Progenitor cell of endocrine pancreas (in vitro differentiated cells): ENCODE measurements at regions not wholly inside any gene's neighbourhood (a gene's known extent, or its start where the extent isn't known, plus 50 kb on each side); places are given as distances from the start of the nearest gene placed in this dataset.
A peak's percentile ranks its signal among the peaks of the same experiment; 100 is the strongest.

Source experiments
- DNase-seq: peaks from one replicate; pipeline ENCODE4 v3.0.0; 2021; ENCODE audit warnings: low spot score; ENCODE audit not compliant: unreplicated experiment
- H3K27ac Mint-ChIP-seq: 2 replicates; pipeline ENCODE4 v1.8.0; 2021; ENCODE audit warnings: mild to moderate bottlenecking, moderate library complexity, mixed read lengths
- H3K27me3 Mint-ChIP-seq: 2 replicates; pipeline ENCODE4 v1.8.0; 2021; ENCODE audit warnings: mixed read lengths
- H3K36me3 Mint-ChIP-seq: 2 replicates; pipeline ENCODE4 v1.8.0; 2022; ENCODE audit warnings: mixed read lengths; ENCODE audit not compliant: insufficient read depth
- H3K4me1 Mint-ChIP-seq: 2 replicates; pipeline ENCODE4 v1.8.0; 2021; ENCODE audit warnings: low read depth, mixed read lengths
- H3K4me3 Mint-ChIP-seq: 2 replicates; pipeline ENCODE4 v1.8.0; 2021; ENCODE audit warnings: low read depth, mild to moderate bottlenecking, moderate library complexity, mixed read lengths
- H3K9me3 Mint-ChIP-seq: 2 replicates; pipeline ENCODE4 v1.8.0; 2021; ENCODE audit warnings: low read depth, mixed read lengths
- TF ChIP-seq, protein P1 (sequence below): fragments of 200-600 bp; sonication (generic); IDR thresholded peaks from one replicate; pipeline ENCODE4 v1.5.0; 2021; ENCODE audit warnings: antibody characterized with exemption, mild to moderate bottlenecking; ENCODE audit not compliant: unreplicated experiment

DNA sequence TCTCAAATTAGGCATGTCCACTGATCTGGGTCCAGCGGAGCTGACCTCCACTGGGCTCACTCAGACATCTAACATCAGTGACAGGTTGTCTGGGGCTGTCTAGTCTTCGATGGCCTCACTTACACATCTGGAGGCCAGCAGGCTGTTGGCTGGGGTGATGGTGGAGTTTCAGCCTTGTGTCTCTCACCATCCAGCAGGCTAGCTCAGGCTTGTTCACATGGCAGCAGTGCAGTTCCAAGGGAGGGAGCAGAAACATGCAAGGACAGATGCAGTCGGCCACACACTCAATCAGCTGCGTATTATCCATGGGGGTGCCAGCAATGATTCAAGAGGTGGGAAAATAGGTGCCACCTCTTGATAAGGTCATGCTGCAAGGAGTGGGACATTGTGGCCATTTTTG lies 292.5 kb downstream of the SHQ1 start:
- Mint-ChIP-seq H3K4me1 (no peaks in the 10 kb centered on the region), H3K36me3 (peaks cover 2% of the 10 kb centered on the region), H3K4me3 (no peak overlapping the region), H3K9me3 (peaks cover 23% of the 10 kb centered on the region), H3K27ac (peak overlapping the region; percentile 55), H3K27me3 (no peaks in the 10 kb centered on the region)
- TF ChIP-seq, protein P1, sequence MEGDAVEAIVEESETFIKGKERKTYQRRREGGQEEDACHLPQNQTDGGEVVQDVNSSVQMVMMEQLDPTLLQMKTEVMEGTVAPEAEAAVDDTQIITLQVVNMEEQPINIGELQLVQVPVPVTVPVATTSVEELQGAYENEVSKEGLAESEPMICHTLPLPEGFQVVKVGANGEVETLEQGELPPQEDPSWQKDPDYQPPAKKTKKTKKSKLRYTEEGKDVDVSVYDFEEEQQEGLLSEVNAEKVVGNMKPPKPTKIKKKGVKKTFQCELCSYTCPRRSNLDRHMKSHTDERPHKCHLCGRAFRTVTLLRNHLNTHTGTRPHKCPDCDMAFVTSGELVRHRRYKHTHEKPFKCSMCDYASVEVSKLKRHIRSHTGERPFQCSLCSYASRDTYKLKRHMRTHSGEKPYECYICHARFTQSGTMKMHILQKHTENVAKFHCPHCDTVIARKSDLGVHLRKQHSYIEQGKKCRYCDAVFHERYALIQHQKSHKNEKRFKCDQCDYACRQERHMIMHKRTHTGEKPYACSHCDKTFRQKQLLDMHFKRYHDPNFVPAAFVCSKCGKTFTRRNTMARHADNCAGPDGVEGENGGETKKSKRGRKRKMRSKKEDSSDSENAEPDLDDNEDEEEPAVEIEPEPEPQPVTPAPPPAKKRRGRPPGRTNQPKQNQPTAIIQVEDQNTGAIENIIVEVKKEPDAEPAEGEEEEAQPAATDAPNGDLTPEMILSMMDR: no peak
- no peak for DNase-seq

DNA sequence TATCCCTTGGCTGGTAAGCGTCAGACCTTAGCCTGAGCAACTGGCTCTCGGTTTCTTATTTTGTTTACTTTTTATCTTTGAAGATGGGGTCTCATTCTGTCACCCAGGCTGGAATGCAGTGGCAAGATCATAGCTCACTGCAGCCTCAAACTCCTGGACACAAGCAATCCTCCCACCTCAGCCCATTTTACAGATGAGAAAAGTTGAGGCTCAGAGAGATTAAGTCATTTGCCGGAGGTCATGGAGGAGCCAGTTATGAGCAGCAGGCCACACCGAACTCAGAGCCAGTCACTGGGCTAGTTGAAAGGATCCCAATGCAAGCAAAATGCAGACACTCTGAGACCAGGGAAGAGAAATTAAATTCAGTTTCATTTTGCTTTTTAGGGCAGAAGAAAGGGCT lies 293.6 kb downstream of the SHQ1 start:
- no peaks in the 10 kb centered on the region for H3K27me3 Mint-ChIP-seq
- TF ChIP-seq, protein P1: no peak
- peaks cover 2% of the 10 kb centered on the region for H3K36me3 Mint-ChIP-seq
- H3K9me3 Mint-ChIP-seq: peaks cover 23% of the 10 kb centered on the region
- H3K4me1 Mint-ChIP-seq: no peaks in the 10 kb centered on the region
- no peak overlapping the region for H3K27ac Mint-ChIP-seq
- no peak for DNase-seq
- H3K4me3 Mint-ChIP-seq: no peak overlapping the region

DNA sequence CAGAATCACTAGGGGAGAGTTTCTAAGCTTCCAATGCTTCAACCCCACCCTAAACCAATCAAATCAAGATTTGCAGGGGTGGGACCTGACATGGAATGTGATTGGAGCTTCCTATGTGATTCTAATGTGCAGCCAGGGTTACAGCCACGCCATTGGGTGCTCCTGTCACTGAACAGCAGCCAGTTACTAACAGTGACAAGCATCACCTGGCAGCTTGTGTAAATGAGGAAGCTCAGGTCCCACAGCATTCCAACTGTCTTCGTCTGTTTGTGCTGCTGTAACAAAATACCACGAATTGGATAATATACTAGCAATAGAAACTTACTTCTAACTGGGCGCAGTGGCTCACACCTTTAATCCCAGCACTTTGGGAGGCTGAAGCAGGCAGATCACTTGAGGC lies 294.9 kb downstream of the SHQ1 start:
- peaks cover 19% of the 10 kb centered on the region for H3K9me3 Mint-ChIP-seq
- H3K27me3 Mint-ChIP-seq: no peaks in the 10 kb centered on the region
- H3K27ac Mint-ChIP-seq: no peak overlapping the region
- peaks cover 2% of the 10 kb centered on the region for H3K36me3 Mint-ChIP-seq
- no peaks in the 10 kb centered on the region for H3K4me1 Mint-ChIP-seq
- H3K4me3 Mint-ChIP-seq: no peak overlapping the region
- DNase-seq: no peak
- TF ChIP-seq, protein P1: no peak

DNA sequence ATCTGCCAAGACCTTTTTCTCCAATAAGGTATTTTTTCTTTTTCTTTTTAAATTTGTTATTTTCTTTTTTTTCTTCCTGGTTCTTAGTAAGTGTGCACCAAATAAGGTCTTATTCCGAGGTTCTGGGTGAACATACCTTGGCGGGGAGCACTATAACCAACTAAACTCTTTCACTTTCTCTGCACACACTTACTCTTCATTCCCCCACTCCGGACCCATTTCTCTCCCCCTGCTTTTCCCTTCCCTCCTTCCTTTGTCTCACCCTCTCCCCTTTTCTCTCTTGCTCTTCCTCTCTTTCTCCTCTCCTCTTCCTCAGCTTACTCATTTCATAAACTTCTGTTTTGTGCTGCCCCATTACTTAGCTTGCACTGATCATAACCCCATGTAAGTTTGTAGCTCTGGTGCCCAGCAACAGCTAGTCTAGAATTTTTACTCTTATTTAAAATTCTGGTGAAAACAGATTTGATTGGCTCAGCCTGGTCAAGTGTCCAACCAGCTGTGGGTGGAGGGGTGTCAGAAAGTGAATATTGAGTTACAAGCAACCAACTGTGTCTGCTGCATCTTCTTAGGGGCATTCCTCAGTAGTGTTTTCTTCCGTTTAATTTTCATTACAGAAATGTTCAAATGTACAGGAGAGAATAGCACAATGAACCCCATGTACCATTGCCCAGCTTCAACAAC lies 297.5 kb downstream of the SHQ1 start:
- Mint-ChIP-seq H3K27ac (no peak overlapping the region), H3K27me3 (no peaks in the 10 kb centered on the region), H3K4me1 (no peaks in the 10 kb centered on the region), H3K9me3 (peaks cover 2% of the 10 kb centered on the region), H3K4me3 (no peak overlapping the region), H3K36me3 (no peaks in the 10 kb centered on the region)
- no peak for DNase-seq
- TF ChIP-seq, protein P1: no peak

DNA sequence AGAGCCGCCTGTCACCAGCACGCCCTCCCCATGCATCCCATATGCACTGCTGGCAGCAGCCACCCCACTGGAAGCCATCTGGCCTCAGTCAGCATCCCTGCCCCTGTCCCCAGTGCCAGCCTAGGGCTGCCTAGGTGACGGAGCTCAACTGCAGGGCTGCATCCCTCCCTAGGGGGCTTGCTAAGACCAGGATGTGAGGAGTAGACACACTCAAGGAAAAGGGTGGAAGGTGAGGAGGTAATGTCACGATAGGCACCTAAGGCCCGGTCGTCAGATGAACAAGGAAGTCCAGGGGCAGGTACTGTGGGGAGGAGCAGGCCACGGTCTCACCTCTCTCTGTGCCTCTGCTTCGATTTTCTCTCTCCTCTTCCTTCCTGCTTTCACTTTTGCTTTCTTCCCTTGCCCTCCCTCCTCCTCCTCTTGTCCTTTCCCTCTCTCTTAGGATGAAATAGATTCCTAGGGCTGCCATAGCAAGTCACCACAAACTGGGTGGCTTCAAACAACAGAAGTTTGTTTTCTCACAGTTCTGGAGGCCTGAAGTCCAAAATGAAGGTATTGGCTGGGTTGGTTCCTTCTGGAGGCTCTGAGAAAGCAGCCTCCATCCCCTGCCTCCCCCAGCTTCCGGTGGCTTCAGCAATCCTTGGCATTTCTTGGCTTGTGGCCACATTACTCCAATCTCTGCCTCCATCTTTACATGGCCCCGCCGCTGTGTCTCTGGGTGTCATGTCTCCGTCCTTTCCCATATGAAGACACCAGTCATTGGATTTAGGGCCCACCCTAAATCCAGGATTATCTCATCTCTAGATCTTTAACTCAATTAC lies 298.3 kb downstream of the SHQ1 start:
- Mint-ChIP-seq H3K4me3 (no peak overlapping the region), H3K4me1 (no peaks in the 10 kb centered on the region), H3K27ac (no peak overlapping the region), H3K27me3 (no peaks in the 10 kb centered on the region), H3K9me3 (no peaks in the 10 kb centered on the region), H3K36me3 (no peaks in the 10 kb centered on the region)
- TF ChIP-seq, protein P1: no peak
- DNase-seq: no peak
